DMS114 treated with DMSO at 0.1 percent for 48 hours (cell line): ENCODE measurements at regions not wholly inside any gene's neighbourhood (a gene's known extent, or its start where the extent isn't known, plus 50 kb on each side); places are given as distances from the start of the nearest gene placed in this dataset.
"Not testable (repeated sequence)": the region's sequence is repeated elsewhere in the genome, so short reads cannot be mapped to it uniquely, and the experiment has no call there.

Experiments used
- DNase-seq: peaks from one replicate; lab custom pipeline; 2025; ENCODE audit not compliant: unreplicated experiment; lab: John Stamatoyannopoulos, UW

DNA sequence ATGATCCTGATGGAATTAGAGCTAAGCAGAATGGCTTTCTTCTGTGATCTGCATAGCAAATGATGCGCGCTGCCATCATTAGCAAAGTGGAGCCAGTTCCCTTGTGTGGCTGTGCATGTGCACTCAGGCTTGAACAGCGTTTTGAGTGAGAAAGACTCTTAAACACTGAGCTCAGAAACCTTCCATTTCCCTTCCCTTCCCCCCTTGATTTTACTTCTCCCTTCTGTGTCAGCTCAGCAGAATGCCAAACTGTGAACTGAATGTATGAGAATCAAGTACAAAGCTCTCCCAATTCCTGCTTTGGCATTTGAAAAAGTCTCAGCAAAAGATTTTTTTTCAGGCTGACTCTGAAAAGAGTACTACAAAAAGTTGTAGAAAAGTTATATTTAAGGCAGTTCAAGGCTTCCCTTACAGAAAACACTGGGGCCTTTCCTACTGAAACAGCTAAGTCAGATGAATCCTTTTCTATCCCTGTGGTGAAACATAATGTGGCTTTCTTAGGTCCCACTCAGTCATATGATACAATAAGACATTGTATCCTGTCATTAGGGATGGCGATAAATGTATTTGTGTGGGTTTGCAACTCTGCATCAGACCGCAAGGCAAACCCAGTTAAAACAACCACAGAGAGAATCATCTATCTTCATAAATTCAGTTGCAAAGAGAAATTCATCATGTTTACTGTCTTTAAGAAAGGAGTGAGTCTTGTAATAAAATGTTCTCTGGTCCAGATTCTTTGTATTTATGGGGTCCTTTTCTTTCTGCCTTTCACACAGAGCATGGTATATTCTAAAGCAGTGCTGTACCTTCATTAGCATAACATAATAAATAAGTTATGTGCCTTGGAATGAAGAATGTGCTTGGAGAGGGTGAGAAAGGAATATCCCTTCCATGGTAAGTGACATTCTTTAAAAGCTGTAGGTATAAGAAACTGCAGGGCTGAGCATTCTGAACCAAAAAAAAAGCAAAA lies 222.6 kb downstream of the CAAP1 start:
- DNase-seq = no peak

DNA sequence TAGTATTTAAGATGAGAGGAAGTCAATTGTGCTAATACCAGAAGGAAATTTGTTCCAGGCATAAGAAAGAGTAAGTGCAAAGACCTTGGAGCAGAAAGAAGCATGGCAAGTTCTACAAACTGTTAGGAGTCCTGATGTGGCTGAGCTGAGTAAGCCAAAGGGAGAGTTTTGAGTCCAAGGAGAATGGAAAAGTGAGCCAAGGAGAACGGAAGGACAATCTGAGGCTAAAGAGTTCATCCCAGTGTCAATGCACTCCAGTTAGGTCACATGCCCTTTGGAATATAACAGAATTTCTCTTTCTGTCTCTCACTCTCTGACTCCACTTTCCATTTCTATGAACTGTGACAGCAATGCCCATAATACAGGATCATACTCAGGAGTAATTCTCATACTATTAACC lies 224.7 kb downstream of the CAAP1 start:
- no peak for DNase-seq

DNA sequence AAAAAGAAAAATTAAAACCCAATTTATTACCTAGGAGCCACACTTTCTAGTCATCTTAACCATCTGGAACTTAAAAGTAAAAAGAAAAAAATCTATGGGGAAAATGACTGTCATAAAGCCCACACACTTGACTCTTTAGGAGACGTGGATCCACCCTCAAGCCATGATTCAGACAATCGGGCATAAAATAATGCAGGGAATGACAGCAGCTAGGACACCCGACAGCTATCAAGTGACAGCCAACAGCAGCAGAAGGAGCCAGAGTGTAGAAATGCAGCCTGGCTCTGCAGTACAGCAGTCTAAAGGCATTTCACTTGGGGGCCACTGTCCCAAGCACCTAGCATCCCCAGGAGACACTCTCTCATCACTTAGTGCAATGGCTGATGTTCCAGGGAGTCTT lies 226.9 kb downstream of the CAAP1 start:
- no peak for DNase-seq

DNA sequence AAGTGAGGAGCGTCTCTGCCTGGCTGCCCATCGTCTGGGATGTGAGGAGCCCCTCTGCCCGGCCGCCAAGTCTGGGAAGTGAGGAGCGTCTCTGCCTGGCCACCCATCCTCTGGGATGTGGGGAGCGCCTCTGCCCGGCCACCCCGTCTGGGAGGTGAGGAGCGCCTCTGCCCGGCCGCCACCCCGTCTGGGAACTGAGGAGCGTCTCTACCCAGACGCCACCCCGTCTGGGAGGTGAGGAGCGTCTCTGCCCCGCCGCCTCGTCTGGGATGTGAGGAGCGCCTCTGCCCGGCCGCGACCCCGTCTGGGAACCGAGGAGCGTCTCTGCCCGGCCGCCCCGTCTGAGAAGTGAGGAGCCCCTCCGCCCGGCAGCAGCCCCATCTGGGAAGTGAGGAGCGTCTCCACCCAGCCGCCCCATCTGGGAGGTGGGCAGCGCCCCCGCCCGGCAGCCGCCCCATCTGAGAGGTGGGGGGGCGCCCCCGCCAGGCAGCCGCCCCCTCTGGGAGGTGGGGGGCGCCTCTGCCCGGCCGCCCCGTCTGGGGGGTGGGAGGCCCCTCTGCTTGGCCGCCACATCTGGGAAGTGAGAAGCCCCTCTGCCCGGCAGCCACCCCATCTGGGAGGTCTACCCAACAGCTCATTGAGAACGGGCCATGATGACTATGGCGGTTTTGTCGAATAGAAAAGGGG lies 228.4 kb downstream of the CAAP1 start:
- DNase-seq = not testable (repeated sequence)

DNA sequence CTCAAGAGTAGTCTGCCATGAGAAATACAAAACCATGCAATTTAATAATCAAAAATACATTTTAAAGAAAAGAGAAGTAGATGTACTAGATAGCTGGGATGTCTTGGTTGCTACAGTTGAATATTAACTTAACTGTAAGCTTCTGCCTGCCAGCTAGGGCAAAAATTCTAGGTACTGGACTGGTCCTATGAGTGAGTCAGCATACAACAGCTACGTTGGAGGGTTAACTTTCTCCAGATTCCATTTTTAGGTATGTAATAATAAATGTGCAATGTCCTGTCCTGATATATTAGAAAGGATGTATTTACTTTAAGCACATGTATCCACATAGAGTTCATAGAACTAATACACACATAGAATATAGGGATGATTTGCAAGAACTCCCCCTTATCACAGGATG lies 230.1 kb downstream of the CAAP1 start:
- no peak for DNase-seq

DNA sequence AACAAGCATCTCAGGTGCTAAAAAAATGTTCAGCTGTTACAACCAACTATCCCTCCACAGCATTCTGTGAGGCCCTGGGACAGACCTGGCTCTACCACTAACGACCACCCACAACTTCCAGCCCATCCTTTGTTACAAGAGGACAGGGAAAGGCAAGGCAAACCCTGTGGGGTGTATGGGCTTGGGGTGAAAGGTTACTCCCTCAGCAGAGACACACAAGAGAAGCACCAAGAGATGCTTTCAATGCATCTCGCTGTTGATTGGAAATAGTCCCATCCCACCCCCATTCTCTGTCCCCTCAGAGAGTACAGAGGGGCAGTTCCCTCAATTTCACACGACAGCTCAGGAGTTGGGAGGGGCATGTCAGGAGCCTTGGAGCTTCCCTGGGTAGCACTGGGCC lies 234.1 kb downstream of the CAAP1 start:
- DNase-seq = no peak

DNA sequence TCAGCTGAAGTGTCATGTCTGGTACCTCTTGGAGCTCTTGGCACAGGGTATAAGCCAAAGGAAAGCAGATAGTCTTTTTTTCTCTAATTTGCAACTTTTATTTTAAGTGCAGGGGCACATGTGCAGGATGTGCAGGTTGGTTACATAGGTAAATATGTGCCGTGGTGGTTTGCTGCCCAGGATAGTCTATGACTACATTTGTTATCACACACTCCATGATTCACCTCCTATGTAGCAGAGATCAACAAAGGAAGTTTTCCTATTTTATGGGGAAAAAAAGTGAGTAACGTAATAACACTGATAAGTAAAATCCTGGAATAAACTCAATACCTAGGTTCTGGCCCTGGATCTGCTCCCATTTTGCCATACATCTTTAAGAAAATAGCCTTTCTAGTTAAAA lies 234.6 kb downstream of the CAAP1 start:
- DNase-seq = no peak

DNA sequence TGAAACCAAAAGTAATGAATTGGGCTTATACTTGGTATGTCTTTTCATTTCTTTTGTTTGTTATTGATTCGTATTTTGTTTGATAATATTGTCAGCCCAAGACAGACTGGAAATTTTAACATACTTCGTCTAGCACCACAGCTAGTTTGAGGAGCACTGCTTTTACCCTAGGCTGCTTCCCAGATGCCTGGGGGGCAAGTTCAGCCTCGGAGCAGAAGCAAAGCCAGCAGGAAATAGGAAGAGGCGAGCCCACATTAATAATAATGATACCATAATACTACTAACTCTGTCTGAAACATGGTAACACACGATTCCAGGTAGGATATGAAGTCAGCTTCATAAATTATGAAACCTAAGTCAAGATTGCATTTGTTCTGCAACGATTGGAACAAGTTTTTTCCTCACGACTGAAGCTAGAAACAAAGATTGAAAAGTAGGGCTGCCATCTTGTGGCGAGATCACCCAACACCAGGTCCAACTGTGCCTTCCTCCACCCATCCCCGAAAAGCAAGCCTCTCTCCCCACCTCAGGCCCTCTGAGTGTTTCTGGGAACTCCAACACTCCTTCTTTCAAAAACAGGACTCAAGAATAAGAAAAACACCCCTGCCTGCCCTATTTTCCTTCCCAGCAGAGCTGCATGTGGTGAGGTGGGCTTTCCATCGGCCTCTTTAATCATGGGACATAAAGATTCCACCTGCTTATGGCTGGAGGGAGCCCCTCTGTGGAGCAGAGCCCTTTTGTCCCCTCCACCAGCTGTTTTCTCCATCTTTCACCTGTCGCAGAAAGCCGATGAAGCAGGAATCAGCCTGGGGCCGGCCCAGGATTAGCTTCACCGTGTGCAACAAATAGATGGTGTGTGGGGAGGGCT lies 236.4 kb downstream of the CAAP1 start:
- no peak for DNase-seq

DNA sequence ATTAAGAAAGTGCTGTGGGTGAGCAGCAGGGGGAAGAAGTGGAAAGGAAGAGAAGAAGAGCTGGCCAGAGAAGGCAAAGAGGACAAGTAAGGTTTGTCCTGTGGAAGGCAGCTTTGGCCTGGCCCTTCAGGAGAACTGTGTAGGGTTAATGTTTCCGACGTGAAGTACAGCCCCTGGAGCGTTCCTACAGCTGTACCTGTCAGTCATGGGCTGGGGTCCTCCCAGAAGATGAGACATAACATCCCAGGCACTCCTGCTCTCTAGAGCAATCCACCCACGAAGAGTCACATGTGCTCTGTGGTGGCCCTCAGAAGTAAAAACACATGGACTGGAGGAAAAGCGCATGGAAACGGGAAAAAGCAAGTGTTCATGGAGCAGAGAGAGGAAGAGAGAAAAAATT lies 237.4 kb downstream of the CAAP1 start:
- no peak for DNase-seq

DNA sequence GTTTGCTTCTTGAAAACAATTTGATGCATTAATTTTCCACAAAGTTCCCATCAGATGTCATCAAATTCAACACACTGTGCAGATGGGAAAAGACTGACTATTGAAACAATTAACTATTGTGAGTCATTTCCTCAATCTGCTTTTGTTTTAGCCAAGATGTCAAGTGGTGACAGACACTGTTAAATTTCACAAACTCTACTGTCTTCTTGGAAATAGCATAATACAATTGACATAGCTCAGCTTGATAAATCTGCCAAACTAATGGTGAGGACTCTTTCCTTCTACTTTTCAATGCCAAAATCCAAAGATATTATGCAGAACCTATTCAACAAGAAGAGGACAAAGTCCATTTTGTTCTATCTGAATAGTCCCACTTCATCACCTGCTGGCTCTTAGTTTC lies 242.3 kb downstream of the CAAP1 start:
- DNase-seq = no peak

DNA sequence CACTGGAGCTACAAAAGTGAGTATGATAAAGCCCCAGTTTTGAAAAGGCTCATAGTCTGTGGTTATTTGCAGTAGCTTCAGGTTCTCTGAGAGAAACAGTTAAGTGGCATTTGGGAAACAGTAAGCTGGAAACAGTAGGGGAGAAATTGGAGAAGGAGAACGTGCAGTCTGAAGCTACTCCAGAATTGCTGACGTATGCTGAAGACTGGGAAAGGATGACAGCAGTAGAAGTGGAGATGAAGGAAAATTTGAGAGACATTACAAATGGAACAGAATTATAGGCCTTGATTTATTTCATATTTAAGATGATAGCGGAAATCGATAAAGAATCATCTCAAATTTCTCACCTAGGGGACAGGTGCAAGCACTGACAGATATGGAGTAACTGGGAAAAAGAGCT lies 248.8 kb downstream of the CAAP1 start:
- DNase-seq = no peak

DNA sequence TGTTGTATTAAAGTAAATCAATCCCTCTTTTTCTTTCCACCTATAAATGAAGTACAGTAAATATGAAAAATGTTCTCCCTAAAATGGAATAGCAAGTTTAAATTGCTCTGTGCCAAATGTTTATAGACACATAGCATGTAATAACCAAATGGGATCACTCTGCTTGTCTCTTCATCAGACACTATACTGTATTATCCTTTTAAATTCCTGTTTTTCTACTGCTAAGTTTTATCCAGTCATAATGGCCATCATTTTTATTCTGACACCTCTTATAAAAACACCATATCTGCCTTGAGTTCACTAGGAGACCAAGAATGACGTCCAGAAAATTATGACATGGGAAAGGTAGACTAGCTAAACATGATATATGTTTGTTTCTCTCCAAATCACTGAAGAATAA lies 252.8 kb downstream of the CAAP1 start:
- no peak for DNase-seq

DNA sequence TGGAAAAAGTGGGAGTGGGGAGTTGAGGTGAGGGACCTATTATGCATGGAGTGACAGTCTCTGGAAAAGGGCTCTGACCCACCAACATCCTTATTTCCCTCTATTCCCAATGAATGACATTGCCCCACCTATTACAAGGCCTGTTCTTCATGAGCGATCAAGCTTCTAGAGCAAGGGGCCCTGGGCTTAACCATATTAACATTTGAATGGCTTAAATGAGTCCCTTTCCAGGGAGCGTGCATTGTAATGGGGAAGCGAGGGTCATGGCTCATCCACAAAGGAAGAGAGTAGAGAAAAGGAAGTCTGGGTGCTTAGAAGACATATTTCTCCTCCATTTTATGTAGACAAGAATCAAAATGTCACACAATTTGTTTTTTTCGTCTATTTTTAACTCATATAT lies 255.5 kb downstream of the CAAP1 start:
- DNase-seq = no peak

DNA sequence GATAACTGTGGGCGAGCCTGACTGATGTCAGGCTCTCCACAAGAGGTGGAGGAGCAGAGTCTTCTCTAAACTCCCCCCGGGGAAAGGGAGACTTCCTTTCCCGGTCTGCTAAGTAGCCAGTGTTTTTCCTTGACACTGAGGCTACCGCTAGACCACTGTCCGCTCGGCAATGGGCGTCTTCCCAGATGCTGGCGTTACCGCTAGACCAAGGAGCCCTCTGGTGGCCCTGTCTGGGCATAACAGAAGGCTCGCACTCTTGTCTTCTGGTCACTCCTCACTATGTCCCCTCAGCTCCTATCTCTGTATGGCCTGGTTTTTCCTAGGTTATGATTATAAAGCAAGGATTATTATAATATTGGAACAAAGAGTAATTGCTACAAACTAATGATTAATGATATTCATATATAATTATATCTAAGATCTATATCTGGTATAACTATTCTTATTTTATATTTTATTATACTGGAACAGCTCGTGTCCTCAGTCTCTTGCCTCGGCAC lies 278.7 kb downstream of the CAAP1 start:
- not testable (repeated sequence) for DNase-seq

DNA sequence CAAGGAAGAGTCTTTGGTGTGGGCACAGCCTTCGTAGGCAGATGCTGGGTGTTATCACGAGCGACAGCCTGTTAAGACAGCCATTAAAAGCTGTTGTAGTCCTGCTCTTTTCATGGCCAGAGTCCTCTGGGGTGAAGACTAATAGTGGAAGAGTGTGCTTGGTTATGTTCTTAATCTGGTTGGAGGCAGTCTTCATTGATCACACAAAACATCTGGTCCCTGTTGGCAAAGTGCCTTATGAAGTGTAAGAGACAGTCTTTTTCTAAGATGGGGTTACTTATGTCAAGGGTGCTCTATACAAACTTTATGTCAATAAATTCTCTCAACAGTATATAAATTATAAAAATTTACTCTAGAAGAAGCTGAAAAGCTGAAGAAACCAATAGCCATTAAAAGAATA lies 280.4 kb downstream of the CAAP1 start:
- no peak for DNase-seq

DNA sequence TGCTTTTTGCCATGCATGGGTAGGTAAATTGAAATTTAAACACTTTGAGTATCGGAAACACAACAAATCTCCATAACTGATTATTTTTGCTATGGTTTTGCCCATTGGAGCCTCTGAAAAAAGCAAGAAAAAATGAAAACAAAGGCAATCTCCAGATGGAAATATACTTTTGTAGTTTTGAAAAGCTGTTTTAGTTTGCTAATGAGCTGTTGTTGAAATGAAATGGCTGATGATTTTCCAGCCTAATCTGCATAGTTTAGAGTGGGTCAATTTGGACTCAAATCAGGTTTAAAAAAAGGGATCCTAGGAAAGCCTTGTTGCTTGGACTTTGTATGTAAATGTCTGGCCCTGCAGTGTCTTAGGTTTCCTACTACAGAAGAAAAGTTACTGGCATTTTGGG lies 285.8 kb downstream of the CAAP1 start:
- no peak for DNase-seq

DNA sequence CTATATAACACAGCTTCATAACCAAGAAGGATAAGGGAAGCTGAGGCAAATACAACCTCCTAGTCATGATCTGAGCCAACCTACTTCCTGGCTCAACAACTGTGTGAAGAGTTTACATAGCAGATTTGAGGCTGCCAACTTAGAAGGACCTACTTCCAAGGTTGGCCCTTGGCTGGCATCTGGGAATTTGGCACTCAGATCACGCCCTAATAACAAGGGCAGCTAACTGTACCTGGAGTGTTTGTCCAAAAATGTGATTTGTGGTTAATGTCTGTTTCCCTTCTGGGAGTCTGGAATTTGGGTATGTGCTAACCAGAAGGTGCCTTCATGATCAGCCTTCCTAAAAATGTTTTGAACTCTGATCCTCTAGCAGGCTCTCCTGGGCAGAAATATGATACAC lies 287.2 kb downstream of the CAAP1 start:
- no peak for DNase-seq

DNA sequence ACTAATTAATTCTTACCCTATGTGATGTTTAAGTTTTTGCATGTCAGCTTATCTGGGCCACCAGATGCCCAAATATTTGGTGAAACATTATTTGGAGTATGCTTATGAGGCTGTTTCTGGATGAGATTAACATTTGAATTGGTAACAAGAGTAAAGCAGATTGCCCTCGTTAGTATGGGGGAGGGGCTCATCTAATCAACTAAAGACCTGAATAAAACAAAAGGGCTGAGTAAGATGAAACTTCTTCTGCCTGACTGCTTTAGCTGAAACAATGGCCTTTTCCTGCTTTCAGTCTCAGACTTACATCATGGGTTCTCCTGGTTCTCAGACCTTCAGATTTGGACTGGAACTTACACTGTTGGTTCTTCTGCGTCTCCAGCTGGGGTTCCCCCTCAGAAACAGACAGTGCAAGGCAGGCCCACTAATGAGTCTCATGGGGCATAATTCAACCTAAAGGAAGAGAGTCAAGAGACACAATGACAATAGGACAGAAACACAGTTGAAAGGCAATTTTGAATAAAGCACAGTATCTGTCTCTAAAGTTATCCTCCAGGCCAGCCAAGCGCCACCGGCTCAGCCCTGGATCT lies 288.4 kb downstream of the CAAP1 start:
- DNase-seq = no peak

DNA sequence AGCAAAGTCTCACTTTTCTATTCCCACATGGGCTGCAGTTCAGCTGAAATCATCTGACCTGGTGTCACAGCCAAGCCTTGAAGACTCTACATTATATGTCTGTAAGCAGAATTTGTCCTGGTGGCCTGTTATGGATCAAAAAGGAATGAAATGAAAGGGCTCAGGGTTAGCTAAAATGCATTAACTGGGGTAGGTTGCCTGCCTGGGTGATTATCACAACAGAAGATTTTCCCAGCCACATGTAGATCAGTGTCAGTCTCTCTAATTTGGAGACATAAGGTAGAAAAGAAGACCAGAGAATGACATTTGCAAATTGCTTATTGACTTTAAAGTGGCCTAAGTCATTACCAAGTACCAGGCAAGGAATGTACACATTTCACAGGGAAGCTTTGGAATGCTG lies 289.0 kb downstream of the CAAP1 start:
- no peak for DNase-seq

DNA sequence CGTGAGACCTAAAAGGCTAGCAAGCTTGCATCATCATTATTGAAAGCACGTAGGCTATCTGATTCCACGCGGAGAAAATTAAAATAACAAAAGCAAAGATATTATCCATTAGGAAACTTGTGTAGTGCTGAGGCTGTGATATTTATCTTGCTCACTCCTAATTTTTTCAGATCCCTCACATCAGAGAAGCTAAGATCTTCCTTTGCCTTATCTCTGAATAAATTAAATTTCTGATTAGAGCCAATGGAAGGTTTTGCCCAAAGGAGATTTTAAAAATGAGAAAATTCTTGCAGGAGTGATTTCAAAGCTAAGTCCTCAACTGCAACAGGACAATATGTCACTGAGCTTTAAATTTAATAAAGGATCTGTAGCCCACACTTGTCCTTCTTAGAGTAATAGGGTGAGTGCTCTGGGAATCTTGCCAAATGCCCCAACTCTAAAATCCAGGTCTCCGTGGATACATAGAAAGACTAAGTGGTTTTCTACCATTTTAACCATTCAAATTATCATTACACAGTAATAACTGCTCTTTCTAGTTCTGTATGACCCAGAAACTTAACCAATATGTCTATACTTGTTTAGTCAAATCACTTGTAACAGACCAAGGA lies 295.0 kb downstream of the CAAP1 start:
- no peak for DNase-seq

DNA sequence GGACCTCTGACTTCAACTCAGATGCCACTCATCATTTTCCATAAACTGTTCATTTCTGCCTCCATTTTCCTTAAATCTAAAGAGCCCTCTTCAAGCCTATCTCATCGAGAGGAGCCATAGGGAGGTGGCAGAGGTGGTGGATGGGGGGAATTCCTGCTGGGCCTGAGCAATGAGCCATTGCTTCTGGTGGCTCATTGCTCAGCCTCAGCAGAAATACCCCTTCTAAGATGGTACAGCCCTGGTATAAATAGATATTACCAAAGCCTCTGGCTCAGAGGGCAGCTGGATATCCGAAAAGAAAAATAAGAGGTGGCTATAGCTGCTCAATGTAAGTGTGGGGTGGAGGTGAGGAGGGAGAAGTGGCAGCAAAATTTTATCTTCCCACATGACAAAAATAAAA lies 313.5 kb downstream of the CAAP1 start:
- DNase-seq = no peak
